Mucosa of descending colon (tissue), 3 donors: ENCODE measurements at regions not wholly inside any gene's neighbourhood (a gene's known extent, or its start where the extent isn't known, plus 50 kb on each side); places are given as distances from the start of the nearest gene placed in this dataset.

Experiments used
- ATAC-seq: fragments of 200-7000 bp; cut with Tn5 transposase; one replicate; pipeline ENCODE4 v1.9.1; 2020; ENCODE audit warnings: mild to moderate bottlenecking, moderate library complexity
- DNase-seq, 3 donors: peaks; one replicate each; pipeline ENCODE4 v3.0.0-alpha.2; 2020
- H3K36me3 ChIP-seq: fragments of 200-600 bp; one replicate; pipeline ENCODE4 v1.8.0; 2021; ENCODE audit warnings: low read depth, mild to moderate bottlenecking
- H3K4me1 ChIP-seq: fragments of 200-600 bp; one replicate; pipeline ENCODE4 v1.8.0; 2021; ENCODE audit warnings: low read depth, mild to moderate bottlenecking
- H3K4me3 ChIP-seq: fragments of 200-600 bp; one replicate; pipeline ENCODE4 v1.8.0; 2021; ENCODE audit warnings: mild to moderate bottlenecking
- H3K9me3 ChIP-seq: fragments of 200-600 bp; one replicate; pipeline ENCODE4 v1.8.0; 2021; ENCODE audit warnings: mild to moderate bottlenecking
- CTCF ChIP-seq: fragments of 200-600 bp; IDR thresholded peaks from one replicate; pipeline ENCODE4 v1.8.0; 2022; ENCODE audit warnings: antibody characterized with exemption, mild to moderate bottlenecking
- intact Hi-C, 2 donors: fragments of 100-400 bp; cut with DNase I in 1 of 2; cut with micrococcal nuclease in 1 of 2; formaldehyde crosslinking; loops; one replicate each; pipeline versions ENCODE4 v1.11.0 to v1.11.1; 2022; cut with DNase I, micrococcal nuclease
- donor health status: DM: no; HTN: no; CAD: no; lungs with moderate emphysema.
- donor health status: DM: no; HTN: no; CAD: no.
- donor health status: DM: no; HTN: yes; CAD: no.

GRCh38 chr13:55302568-55302967, 1838.2 kb upstream of the PRR20A start:
- DNase-seq (no peak), ATAC-seq (no peak)
- Histone ChIP-seq H3K9me3 (peaks cover 31% of the 10 kb centered on the region), H3K4me1 (no peaks in the 10 kb centered on the region), H3K4me3 (no peak overlapping the region), H3K36me3 (no peaks in the 10 kb centered on the region)
- intact Hi-C loops = no loop called here
- no peak for TF ChIP-seq CTCF

DNA sequence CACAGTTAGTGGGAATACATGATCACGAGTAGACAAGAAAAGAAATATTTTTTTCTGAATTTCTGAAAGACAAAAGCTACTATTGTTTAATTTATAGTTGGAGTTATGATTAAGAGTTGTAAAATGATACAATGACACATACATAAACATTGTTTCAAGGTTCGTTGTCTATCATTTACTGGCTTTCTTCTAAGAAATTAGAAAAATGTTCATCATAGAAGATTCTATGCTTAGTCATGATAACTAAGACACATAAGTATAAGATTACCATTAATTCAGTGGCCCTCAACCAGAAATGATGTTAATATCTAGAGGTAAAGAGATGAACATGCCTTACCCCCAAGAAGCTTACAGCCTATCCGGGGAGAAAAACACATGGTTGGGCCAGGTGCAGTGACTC, 1832.8 kb upstream of the PRR20A start:
- H3K4me3 ChIP-seq = no peak overlapping the region
- ATAC-seq (no peak), DNase-seq (no peak)
- intact Hi-C loops = no loop called here
- H3K36me3 ChIP-seq = no peaks in the 10 kb centered on the region
- no peak for TF ChIP-seq CTCF
- H3K9me3 ChIP-seq = peaks cover 22% of the 10 kb centered on the region
- no peaks in the 10 kb centered on the region for H3K4me1 ChIP-seq

DNA sequence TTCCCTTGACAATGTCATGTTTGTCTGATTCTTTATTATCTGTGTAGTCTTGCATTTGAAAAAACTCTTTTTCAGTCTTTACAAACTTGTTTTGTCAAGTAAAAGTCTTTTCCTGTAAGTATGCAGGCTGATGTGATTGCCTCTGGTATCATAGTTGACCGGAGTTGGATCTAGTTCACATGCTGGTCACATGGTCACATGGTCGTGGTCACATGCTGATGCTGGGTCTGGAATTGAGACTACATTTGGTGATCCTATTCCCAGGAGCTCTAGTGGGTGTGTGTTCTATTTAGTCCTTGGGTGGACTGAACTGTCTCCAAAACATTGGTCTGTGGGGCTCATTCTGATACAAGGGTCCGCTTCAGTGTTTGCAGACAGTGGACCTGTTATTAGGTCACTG, 1798.8 kb upstream of the PRR20A start:
- H3K4me1 ChIP-seq = no peaks in the 10 kb centered on the region
- H3K36me3 ChIP-seq = no peaks in the 10 kb centered on the region
- intact Hi-C loops = no loop called here
- H3K9me3 ChIP-seq = peaks cover 39% of the 10 kb centered on the region
- H3K4me3 ChIP-seq = no peak overlapping the region
- no peak for TF ChIP-seq CTCF
- ATAC-seq (no peak), DNase-seq (no peak)

- no peak for TF ChIP-seq CTCF
- Histone ChIP-seq H3K4me3 (no peak overlapping the region), H3K36me3 (no peaks in the 10 kb centered on the region), H3K4me1 (no peaks in the 10 kb centered on the region), H3K9me3 (peaks cover 52% of the 10 kb centered on the region)
- DNase-seq (no peak), ATAC-seq (no peak)
- intact Hi-C loops = no loop called here
These were observed 1795.5 kb upstream of the PRR20A start for GRCh38 chr13:55345224-55345623.

DNA sequence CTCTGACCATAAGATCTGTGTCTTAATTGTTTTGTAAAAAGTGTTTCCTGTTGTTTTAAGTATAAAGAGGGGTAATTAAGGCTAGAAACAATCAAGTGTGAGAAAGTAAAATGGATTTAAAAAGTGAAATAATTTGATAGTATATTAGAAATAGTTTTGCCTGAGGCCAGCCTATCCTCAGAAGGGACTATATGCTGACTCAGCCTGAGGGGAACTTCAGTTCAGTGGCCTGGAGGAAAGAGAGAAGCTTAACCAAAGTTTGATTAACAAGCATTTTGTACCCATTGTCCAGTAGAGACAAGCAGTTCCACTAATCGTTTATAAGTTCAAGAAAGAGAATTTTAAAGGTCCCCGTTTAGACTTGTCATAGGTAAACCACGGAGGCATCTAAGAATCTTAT, 1793.2 kb upstream of the PRR20A start:
- H3K4me3 ChIP-seq = no peak overlapping the region
- ATAC-seq (no peak), DNase-seq (no peak)
- no peaks in the 10 kb centered on the region for H3K36me3 ChIP-seq
- intact Hi-C loops = no loop called here
- no peak for TF ChIP-seq CTCF
- no peaks in the 10 kb centered on the region for H3K4me1 ChIP-seq
- peaks cover 35% of the 10 kb centered on the region for H3K9me3 ChIP-seq

DNA sequence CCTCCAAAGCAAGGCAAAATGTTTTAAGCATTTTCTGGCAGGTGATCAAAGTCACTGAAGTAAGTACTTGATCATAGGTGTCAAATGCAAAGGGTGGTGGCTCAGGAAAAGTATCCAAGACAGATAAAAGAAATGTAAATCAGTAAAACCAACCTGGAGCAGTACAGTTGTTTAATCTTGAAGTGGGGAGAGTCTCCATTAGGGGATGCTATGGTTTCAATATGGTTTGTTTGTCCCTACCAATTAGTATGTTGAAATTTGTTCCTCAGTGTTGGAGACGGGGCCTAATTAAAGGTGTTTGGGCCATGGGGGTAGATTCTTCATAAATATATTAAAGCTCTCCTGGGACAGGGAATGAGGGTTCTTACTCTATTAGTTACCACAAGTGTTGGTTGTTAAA, 1781.7 kb upstream of the PRR20A start:
- no peak overlapping the region for H3K4me3 ChIP-seq
- peaks cover 54% of the 10 kb centered on the region for H3K9me3 ChIP-seq
- DNase-seq (no peak), ATAC-seq (no peak)
- H3K36me3 ChIP-seq = no peaks in the 10 kb centered on the region
- no peak for TF ChIP-seq CTCF
- intact Hi-C loops = no loop called here
- no peaks in the 10 kb centered on the region for H3K4me1 ChIP-seq
